Breast epithelium (tissue), 4 donors: ENCODE measurements at regions not wholly inside any gene's neighbourhood (a gene's known extent, or its start where the extent isn't known, plus 50 kb on each side); places are given as distances from the start of the nearest gene placed in this dataset.

ENCODE experiments used
- DNase-seq, 2 donors: peaks; one replicate each; pipeline ENCODE4 v3.0.0-alpha.2; 2019; ENCODE audit warnings: low spot score in 2 of 2
- H3K27ac ChIP-seq, 2 donors: fragments of 200-600 bp; sonication (generic) in 1 of 2; one replicate each; pipeline ENCODE4 v1.5.1; 2016 to 2019; ENCODE audit warnings: mild to moderate bottlenecking in 1 of 2
- H3K27me3 ChIP-seq, 2 donors: fragments of 200-600 bp; sonication (generic) in 1 of 2; one replicate each; pipeline versions ENCODE4 v1.5.1 to v1.6.0; 2017 to 2019; ENCODE audit warnings: control low read depth in 1 of 2, mild to moderate bottlenecking in 1 of 2
- H3K36me3 ChIP-seq: fragments of 200-600 bp; one replicate; pipeline ENCODE4 v1.5.1; 2019
- H3K4me1 ChIP-seq, 2 donors: fragments of 200-600 bp; sonication (generic); one replicate each; pipeline ENCODE4 v1.5.1; 2016 to 2019; ENCODE audit warnings: control low read depth in 1 of 2
- H3K4me3 ChIP-seq, 3 donors: fragments of 200-600 bp; sonication (generic); 1 replicate in 2 of 3; 2 replicates in 1 of 3; pipeline ENCODE4 v1.5.1; 2016 to 2019; ENCODE audit warnings: mild to moderate bottlenecking in 3 of 3, moderate library complexity in 2 of 3
- H3K9me3 ChIP-seq, 2 donors: fragments of 200-600 bp; sonication (generic) in 1 of 2; one replicate each; pipeline ENCODE4 v1.5.1; 2016 to 2019; ENCODE audit warnings: control low read depth in 1 of 2
- POLR2A ChIP-seq: fragments of 450-650 bp; IDR thresholded peaks from one replicate; pipeline ENCODE4 v1.6.1; 2016; ENCODE audit warnings: antibody characterized with exemption, mild to moderate bottlenecking, moderate library complexity
- POLR2AphosphoS5 ChIP-seq, 3 donors: sonication (generic); formaldehyde crosslinking; IDR thresholded peaks; one replicate each; pipeline ENCODE4 v1.6.1; 2017; ENCODE audit warnings: antibody characterized with exemption in 3 of 3
- intact Hi-C: fragments of 100-400 bp; cut with DNase I; formaldehyde crosslinking; loops from one replicate; pipeline ENCODE4 v1.15.1; 2023; ENCODE audit warnings: low total_unique reads
- TF ChIP-seq, protein P1 (sequence below), 3 donors: fragments of 450-650 bp; IDR thresholded peaks; one replicate each; pipeline ENCODE4 v1.5.1; 2016 to 2017; ENCODE audit warnings: antibody characterized with exemption in 3 of 3, mild to moderate bottlenecking in 3 of 3, moderate library complexity in 3 of 3

DNA sequence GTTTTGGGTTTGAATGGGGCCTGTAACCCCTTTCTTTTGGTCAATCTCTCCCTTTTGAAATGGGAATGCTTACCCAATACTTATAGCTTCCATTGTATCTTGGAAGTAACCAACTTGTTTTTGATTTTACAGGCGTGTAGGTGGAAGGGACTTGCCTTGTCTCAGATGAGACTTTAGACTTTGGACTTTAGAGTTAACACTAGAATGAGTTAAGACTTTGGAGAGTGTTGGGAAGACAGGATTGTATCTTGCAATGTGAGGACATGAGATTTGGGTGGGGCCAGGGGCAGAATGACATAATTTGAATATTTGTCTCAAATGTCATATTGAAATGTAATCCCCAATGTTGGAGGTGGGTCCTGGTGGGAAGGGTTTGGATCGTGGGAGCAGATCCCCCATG, 1466.9 kb downstream of the LRRC4C start:
- no peaks in the 10 kb centered on the region for H3K4me1 ChIP-seq
- H3K4me3 ChIP-seq: no peak overlapping the region
- H3K27ac ChIP-seq: no peak overlapping the region
- no peak for DNase-seq
- TF ChIP-seq, protein P1, sequence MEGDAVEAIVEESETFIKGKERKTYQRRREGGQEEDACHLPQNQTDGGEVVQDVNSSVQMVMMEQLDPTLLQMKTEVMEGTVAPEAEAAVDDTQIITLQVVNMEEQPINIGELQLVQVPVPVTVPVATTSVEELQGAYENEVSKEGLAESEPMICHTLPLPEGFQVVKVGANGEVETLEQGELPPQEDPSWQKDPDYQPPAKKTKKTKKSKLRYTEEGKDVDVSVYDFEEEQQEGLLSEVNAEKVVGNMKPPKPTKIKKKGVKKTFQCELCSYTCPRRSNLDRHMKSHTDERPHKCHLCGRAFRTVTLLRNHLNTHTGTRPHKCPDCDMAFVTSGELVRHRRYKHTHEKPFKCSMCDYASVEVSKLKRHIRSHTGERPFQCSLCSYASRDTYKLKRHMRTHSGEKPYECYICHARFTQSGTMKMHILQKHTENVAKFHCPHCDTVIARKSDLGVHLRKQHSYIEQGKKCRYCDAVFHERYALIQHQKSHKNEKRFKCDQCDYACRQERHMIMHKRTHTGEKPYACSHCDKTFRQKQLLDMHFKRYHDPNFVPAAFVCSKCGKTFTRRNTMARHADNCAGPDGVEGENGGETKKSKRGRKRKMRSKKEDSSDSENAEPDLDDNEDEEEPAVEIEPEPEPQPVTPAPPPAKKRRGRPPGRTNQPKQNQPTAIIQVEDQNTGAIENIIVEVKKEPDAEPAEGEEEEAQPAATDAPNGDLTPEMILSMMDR (IDR thresholded peaks at IDR 0.05): no peak
- TF ChIP-seq POLR2AphosphoS5 (IDR thresholded peaks at IDR 0.05) (no peak), POLR2A (no peak)
- H3K36me3 ChIP-seq: no peaks in the 10 kb centered on the region
- intact Hi-C loops: no loop called here
- H3K9me3 ChIP-seq: no peaks in the 10 kb centered on the region
- H3K27me3 ChIP-seq: no peaks in the 10 kb centered on the region

GRCh38 chr11:39990421-39990831, 1469.0 kb downstream of the LRRC4C start:
- TF ChIP-seq POLR2A (no peak), POLR2AphosphoS5 (IDR thresholded peaks at IDR 0.05) (no peak)
- TF ChIP-seq, protein P1 (IDR thresholded peaks at IDR 0.05): no peak
- H3K4me3 ChIP-seq: no peak overlapping the region
- no peaks in the 10 kb centered on the region for H3K9me3 ChIP-seq
- intact Hi-C loops: no loop called here
- H3K27me3 ChIP-seq: no peaks in the 10 kb centered on the region
- no peak for DNase-seq
- no peaks in the 10 kb centered on the region for H3K36me3 ChIP-seq
- no peaks in the 10 kb centered on the region for H3K4me1 ChIP-seq
- no peak overlapping the region for H3K27ac ChIP-seq

- Histone ChIP-seq H3K36me3 (no peaks in the 10 kb centered on the region), H3K9me3 (no peaks in the 10 kb centered on the region), H3K4me1 (no peaks in the 10 kb centered on the region), H3K27me3 (no peaks in the 10 kb centered on the region), H3K4me3 (no peak overlapping the region), H3K27ac (no peak overlapping the region)
- TF ChIP-seq POLR2AphosphoS5 (IDR thresholded peaks at IDR 0.05) (no peak), POLR2A (no peak)
- TF ChIP-seq, protein P1 (IDR thresholded peaks at IDR 0.05): no peak
- no peak for DNase-seq
- intact Hi-C loops: no loop called here
Observed at GRCh38 chr11:39975091-39975490, 1484.4 kb downstream of the LRRC4C start.

- Histone ChIP-seq H3K36me3 (no peaks in the 10 kb centered on the region), H3K27ac (no peak overlapping the region), H3K4me3 (no peak overlapping the region), H3K9me3 (no peaks in the 10 kb centered on the region), H3K27me3 (no peaks in the 10 kb centered on the region), H3K4me1 (no peaks in the 10 kb centered on the region)
- TF ChIP-seq POLR2A (no peak), POLR2AphosphoS5 (IDR thresholded peaks at IDR 0.05) (no peak)
- TF ChIP-seq, protein P1 (IDR thresholded peaks at IDR 0.05): no peak
- intact Hi-C loops: no loop called here
- no peak for DNase-seq
Observed at GRCh38 chr11:39972461-39972860, 1487.0 kb downstream of the LRRC4C start.

DNA sequence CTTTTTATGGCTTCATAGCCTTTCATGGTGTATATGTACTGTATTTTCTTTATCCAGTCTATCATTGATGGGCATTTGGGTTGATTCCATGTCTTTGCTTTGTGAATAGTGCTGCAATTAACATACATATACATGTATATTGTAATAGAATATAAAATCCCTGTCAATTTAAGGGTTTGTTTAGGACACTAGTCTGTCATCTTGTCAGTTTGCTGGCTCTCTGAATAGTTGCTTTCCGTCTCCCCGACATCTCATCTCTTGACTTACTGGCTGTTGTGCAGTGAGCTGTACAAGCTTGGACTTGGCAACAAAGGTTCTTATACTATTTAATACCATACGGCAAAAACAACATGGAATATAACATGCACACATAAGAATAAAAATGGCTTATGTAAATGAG, 1487.5 kb downstream of the LRRC4C start:
- Histone ChIP-seq H3K27me3 (no peaks in the 10 kb centered on the region), H3K9me3 (no peaks in the 10 kb centered on the region), H3K4me3 (no peak overlapping the region), H3K4me1 (no peaks in the 10 kb centered on the region), H3K36me3 (no peaks in the 10 kb centered on the region), H3K27ac (no peak overlapping the region)
- intact Hi-C loops: no loop called here
- TF ChIP-seq, protein P1 (IDR thresholded peaks at IDR 0.05): no peak
- TF ChIP-seq POLR2AphosphoS5 (IDR thresholded peaks at IDR 0.05) (no peak), POLR2A (no peak)
- no peak for DNase-seq
